Vagina (tissue), 2 donors: ENCODE measurements at regions not wholly inside any gene's neighbourhood (a gene's known extent, or its start where the extent isn't known, plus 50 kb on each side); places are given as distances from the start of the nearest gene placed in this dataset.

ENCODE experiments used
- CTCF ChIP-seq, 3 experiments: fragments of 450-650 bp in 2 of 3; fragments of 200-600 bp in 1 of 3; sonication (generic) in 1 of 3; IDR thresholded peaks; one replicate each; pipeline ENCODE4 v1.5.1; 2017 to 2019; ENCODE audit warnings: antibody characterized with exemption in 3 of 3, mild to moderate bottlenecking in 2 of 3, moderate library complexity in 2 of 3
- POLR2A ChIP-seq, 2 donors: fragments of 450-650 bp; IDR thresholded peaks; one replicate each; pipeline ENCODE4 v1.6.1; 2017; ENCODE audit warnings: antibody characterized with exemption in 2 of 2, mild to moderate bottlenecking in 2 of 2, moderate library complexity in 2 of 2
- POLR2AphosphoS5 ChIP-seq, 2 donors: sonication (generic); formaldehyde crosslinking; IDR thresholded peaks; one replicate each; pipeline ENCODE4 v1.9.0; 2017; ENCODE audit warnings: antibody characterized with exemption in 2 of 2, mild to moderate bottlenecking in 2 of 2, low read depth in 1 of 2; ENCODE audit not compliant: insufficient read depth in 1 of 2

DNA sequence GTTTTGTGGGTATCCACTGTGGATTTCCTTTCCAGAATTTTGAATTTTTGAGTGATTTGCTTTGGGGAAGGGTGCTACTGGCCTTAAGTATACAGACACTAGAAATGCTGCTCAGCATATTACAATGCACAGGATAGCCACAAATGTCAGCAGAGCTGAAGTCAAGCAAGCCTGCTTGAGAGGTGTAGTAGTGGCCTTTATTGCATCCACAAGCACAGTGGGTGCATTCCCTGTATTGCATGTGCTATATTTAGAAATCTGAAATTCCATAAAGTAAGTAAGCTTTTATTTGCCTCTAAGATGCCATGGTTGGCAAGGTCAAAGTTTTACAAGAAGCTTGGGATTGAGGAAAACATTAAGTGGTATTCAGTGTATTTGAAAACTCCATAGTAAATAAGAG, 79.5 kb upstream of the ZNF91 start:
- no peak for TF ChIP-seq CTCF (IDR thresholded peaks at IDR 0.05)
- TF ChIP-seq POLR2A (IDR thresholded peaks at IDR 0.05): no peak
- TF ChIP-seq POLR2AphosphoS5 (IDR thresholded peaks at IDR 0.05; ENCODE audit: insufficient read depth in 1 of 2, low read depth in 1 of 2): no peak
